ENCODE measurements at regions not wholly inside any gene's neighbourhood (a gene's known extent, or its start where the extent isn't known, plus 50 kb on each side); places are given as distances from the start of the nearest gene placed in this dataset.

GRCh38 chr5:96275051-96275450 lies 158.0 kb downstream of the PCSK1 start:
- ChIA-PET CTCF (no interaction called here), POLR2A (no interaction called here), SMC1A (ENCODE audit: uncharacterized antibody, unreplicated experiment) (interaction anchor here (1.6 to 1.9 kb wide), 2 partner anchors 21 to 60 kb away, joined by 4 read pairs; no protein-coding TSS in a partner anchor), RAD21 (ENCODE audit: unreplicated experiment) (interaction anchor here (1.8 kb wide), 1 partner anchor 70 kb away, joined by 6 read pairs; no protein-coding TSS in a partner anchor)
- BruUV-seq (replicated peaks): no TSS peak
- FAIRE-seq (no peak), DNase-seq (ENCODE audit: low read depth, low spot score) (no peak), ATAC-seq (no peak)
- no peak overlapping the region for H3K9ac ChIP-seq (ENCODE audit: control insufficient read depth, insufficient read depth, low read length)
- no peak overlapping the region for H3K4me3 ChIP-seq
- H4K20me1 ChIP-seq (ENCODE audit: control insufficient read depth, insufficient read depth): no peaks in the 10 kb centered on the region
- TF ChIP-seq NR2F1 (conservative IDR thresholded peaks at IDR 0.05): no peak
- TF ChIP-seq HCFC1 (IDR thresholded peaks at IDR 0.05; ENCODE audit: low read length): no peak
- no peak overlapping the region for H2AFZ ChIP-seq (ENCODE audit: control insufficient read depth, low read depth, low read length)
- in situ Hi-C loops (cut with MboI): no loop called here
- H3K4me2 ChIP-seq (ENCODE audit: control insufficient read depth, insufficient read depth): no peak overlapping the region
- no peaks in the 10 kb centered on the region for H3K9me3 ChIP-seq (replicated peaks; ENCODE audit: control insufficient read depth, insufficient read depth, low read length)
- no peaks in the 10 kb centered on the region for H3K36me3 ChIP-seq (ENCODE audit: control insufficient read depth in 2 of 2, insufficient read depth in 2 of 2, low read length in 1 of 2)
- 66% methylated on average over 3 of the region's 3 CpGs for WGBS (ENCODE audit: insufficient coverage, insufficient replicate concordance, low lambda C conversion rate, missing lambda C conversion rate)
- H3K27ac ChIP-seq (ENCODE audit: control insufficient read depth, insufficient read depth): no peak overlapping the region
- peaks cover 3% of the 10 kb centered on the region; the same call in 1 of the 2 replicates for H3K4me1 ChIP-seq (ENCODE audit: control insufficient read depth, insufficient read depth, low read length)
- no peaks in the 10 kb centered on the region for H3K79me2 ChIP-seq (ENCODE audit: control insufficient read depth, insufficient read depth, low read length)
- no peaks in the 10 kb centered on the region for H3K27me3 ChIP-seq (replicated peaks in 1 of 2; ENCODE audit: control insufficient read depth in 2 of 2, insufficient read depth in 2 of 2, low read length in 1 of 2)
- intact Hi-C loops (cut with micrococcal nuclease; ENCODE audit: unreplicated experiment): no loop called here

DNA sequence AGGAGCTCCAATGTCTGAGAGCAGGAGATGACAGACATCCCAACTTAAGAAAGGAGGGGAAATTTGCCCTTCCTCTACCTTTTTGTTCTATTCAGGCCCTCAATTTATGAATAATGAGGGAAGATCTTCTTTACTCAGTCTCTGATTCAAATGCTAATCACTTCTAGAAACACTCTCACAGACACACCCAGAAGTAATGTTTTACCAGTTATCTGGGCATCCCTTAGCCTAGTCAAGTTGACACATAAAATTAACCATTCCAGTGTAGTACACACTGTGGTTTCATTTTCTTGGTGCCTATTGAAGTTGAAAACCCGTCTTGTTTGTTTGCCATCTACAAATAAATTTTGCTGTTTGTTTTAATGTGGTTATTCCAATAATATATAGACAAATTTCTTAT lies 167.6 kb downstream of the PCSK1 start:
- no peak for FAIRE-seq
- POLR2A ChIA-PET: no interaction called here
- no peak overlapping the region for H2AFZ ChIP-seq (ENCODE audit: control insufficient read depth, low read depth, low read length)
- no peak overlapping the region for H3K9ac ChIP-seq (ENCODE audit: control insufficient read depth, insufficient read depth, low read length)
- no peak overlapping the region for H3K27ac ChIP-seq (ENCODE audit: control insufficient read depth, insufficient read depth)
- H3K9me3 ChIP-seq (replicated peaks; ENCODE audit: control insufficient read depth, insufficient read depth, low read length): peaks cover 2% of the 10 kb centered on the region
- TF ChIP-seq, protein P1, sequence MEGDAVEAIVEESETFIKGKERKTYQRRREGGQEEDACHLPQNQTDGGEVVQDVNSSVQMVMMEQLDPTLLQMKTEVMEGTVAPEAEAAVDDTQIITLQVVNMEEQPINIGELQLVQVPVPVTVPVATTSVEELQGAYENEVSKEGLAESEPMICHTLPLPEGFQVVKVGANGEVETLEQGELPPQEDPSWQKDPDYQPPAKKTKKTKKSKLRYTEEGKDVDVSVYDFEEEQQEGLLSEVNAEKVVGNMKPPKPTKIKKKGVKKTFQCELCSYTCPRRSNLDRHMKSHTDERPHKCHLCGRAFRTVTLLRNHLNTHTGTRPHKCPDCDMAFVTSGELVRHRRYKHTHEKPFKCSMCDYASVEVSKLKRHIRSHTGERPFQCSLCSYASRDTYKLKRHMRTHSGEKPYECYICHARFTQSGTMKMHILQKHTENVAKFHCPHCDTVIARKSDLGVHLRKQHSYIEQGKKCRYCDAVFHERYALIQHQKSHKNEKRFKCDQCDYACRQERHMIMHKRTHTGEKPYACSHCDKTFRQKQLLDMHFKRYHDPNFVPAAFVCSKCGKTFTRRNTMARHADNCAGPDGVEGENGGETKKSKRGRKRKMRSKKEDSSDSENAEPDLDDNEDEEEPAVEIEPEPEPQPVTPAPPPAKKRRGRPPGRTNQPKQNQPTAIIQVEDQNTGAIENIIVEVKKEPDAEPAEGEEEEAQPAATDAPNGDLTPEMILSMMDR (IDR thresholded peaks at IDR 0.05 in 2 of 3, conservative IDR thresholded peaks at IDR 0.05 in 1 of 3; ENCODE audit: control insufficient read depth in 2 of 3, extremely low read depth in 1 of 3, insufficient read depth in 1 of 3, low read depth in 3 of 3, low read length in 3 of 3): no peak
- no peak for TF ChIP-seq BMI1 (IDR thresholded peaks at IDR 0.05; ENCODE audit: borderline replicate concordance)
- no peak for DNase-seq (ENCODE audit: low read depth, low spot score)
- intact Hi-C loops (cut with micrococcal nuclease; ENCODE audit: unreplicated experiment) (no loop called here), in situ Hi-C loops (cut with MboI) (no loop called here)
- WGBS (ENCODE audit: insufficient coverage, insufficient replicate concordance, low lambda C conversion rate, missing lambda C conversion rate): 38% methylated on average over 1 of the region's 1 CpG
- SMC1A ChIA-PET (ENCODE audit: uncharacterized antibody, unreplicated experiment): no interaction called here
- no TSS peak for BruUV-seq (replicated peaks)
- no peak overlapping the region for H3K4me2 ChIP-seq (ENCODE audit: control insufficient read depth, insufficient read depth)
- no peaks in the 10 kb centered on the region for H3K36me3 ChIP-seq (ENCODE audit: control insufficient read depth in 2 of 2, insufficient read depth in 2 of 2, low read length in 1 of 2)
- ATAC-seq: no peak
- H3K4me1 ChIP-seq (ENCODE audit: control insufficient read depth, insufficient read depth, low read length): no peaks in the 10 kb centered on the region
- H3K4me3 ChIP-seq: no peak overlapping the region
- H4K20me1 ChIP-seq (ENCODE audit: control insufficient read depth, insufficient read depth): no peaks in the 10 kb centered on the region
- RAD21 ChIA-PET (ENCODE audit: unreplicated experiment): no interaction called here
- CTCF ChIA-PET: no interaction called here
- H3K27me3 ChIP-seq (replicated peaks in 1 of 2; ENCODE audit: control insufficient read depth in 2 of 2, insufficient read depth in 2 of 2, low read length in 1 of 2): no peaks in the 10 kb centered on the region
- H3K79me2 ChIP-seq (ENCODE audit: control insufficient read depth, insufficient read depth, low read length): no peaks in the 10 kb centered on the region
